Mesodermal cell (in vitro differentiated cells): ENCODE measurements at regions not wholly inside any gene's neighbourhood (a gene's known extent, or its start where the extent isn't known, plus 50 kb on each side); places are given as distances from the start of the nearest gene placed in this dataset.

Experiments
- H3K27ac ChIP-seq: 2 replicates; pipeline ENCODE4 v1.7.0; 2013; ENCODE audit warnings: mild to moderate bottlenecking, low read depth, low read length, moderate library complexity; ENCODE audit not compliant: severe bottlenecking
- H3K36me3 ChIP-seq: 2 replicates; pipeline ENCODE4 v1.7.1; 2013; ENCODE audit warnings: mild to moderate bottlenecking, low read length, moderate library complexity; ENCODE audit not compliant: control insufficient read depth, insufficient read depth
- H3K4me1 ChIP-seq: one replicate; pipeline ENCODE4 v1.7.1; 2013; ENCODE audit warnings: mild to moderate bottlenecking, low read length; ENCODE audit not compliant: insufficient read depth, control insufficient read depth, poor library complexity, severe bottlenecking
- H3K4me3 ChIP-seq: 2 replicates; pipeline ENCODE4 v1.7.0; 2013; ENCODE audit warnings: low read length, control low read depth, mild to moderate bottlenecking; ENCODE audit not compliant: insufficient read depth, poor library complexity, severe bottlenecking; ENCODE audit errors: extremely low read depth
- H3K9me3 ChIP-seq: 2 replicates; pipeline ENCODE4 v1.7.1; 2013; ENCODE audit warnings: mild to moderate bottlenecking, low read length, moderate library complexity; ENCODE audit not compliant: control insufficient read depth
- WGBS, 2 experiments: methylation state at CpG; one replicate each; pipeline ENCODE4 v1.1.5; 2013; ENCODE audit warnings: missing lambda C conversion rate in 2 of 2; ENCODE audit not compliant: insufficient coverage in 2 of 2; 5-methylcytosine and 5-hydroxymethylcytosine counted together

DNA sequence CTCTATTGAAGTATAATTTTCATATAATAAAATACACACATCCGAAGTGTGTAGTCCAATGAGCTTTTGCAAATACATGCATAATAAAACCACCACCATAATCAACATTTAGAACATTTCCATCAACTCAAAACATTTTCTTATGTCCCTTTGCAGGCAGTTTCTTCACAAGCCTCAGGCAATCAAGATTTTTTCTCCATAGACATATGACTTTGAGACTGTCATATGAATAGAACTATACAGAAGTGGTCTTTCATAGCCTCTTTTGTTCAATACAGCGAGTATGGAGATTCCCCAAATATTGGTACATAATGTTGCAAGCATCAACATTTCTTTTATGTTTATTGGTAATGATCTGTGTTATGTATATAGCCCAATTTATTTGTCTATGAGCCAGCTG lies 983.2 kb downstream of the CDH11 start:
- WGBS, 2 experiments = 86% methylated on average over 1 of the region's 2 CpGs; no CpG with 5 or more reads in 1 of the 2 experiments
- no peak overlapping the region for H3K27ac ChIP-seq
- no peak overlapping the region for H3K4me3 ChIP-seq
- H3K36me3 ChIP-seq = no peaks in the 10 kb centered on the region
- H3K9me3 ChIP-seq = no peaks in the 10 kb centered on the region
- no peaks in the 10 kb centered on the region for H3K4me1 ChIP-seq

DNA sequence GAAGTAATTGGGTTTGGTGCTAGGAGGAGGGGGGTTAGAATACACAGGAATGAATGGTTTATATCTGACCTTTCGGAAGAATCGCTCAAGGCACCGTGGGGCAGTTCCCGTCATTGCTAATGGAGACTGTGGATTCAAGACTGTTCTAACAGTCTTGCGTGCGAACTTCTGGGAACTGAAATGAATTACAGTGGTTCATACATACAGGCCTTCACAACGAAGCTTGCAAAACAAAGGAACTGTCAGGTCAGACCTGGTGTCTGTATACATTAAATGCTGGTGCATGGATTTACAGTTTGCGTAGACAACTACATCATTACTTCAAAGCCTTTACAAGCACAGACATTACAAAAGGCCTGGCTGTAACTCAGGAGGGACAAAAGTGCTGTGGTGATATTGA lies 983.9 kb downstream of the CDH11 start:
- H3K36me3 ChIP-seq = no peaks in the 10 kb centered on the region
- H3K9me3 ChIP-seq = no peaks in the 10 kb centered on the region
- no peak overlapping the region for H3K27ac ChIP-seq
- H3K4me3 ChIP-seq = no peak overlapping the region
- WGBS, 2 experiments = 87 to 92% methylated on average over 7 of the region's 8 CpGs
- H3K4me1 ChIP-seq = no peaks in the 10 kb centered on the region

DNA sequence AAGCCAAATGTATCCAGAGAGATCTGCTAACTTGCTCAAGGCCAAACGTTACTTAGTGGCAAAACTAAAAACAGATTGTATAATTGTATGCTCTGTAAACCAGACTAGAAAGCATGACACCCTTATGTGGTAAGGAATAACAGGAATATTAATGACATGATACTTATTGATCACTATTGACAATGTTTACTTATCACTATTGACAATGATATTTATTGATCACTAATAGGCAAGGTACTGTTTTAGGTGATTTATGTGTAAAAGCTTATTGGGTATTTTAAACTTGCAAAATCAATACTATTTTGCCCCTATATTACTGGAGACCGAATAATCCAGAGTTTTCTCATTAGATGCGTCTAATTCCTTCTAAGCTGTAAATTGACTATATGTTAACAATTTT lies 985.1 kb downstream of the CDH11 start:
- 80% methylated on average over 1 of the region's 3 CpGs; no CpG with 5 or more reads in 1 of the 2 experiments for WGBS, 2 experiments
- H3K36me3 ChIP-seq = no peaks in the 10 kb centered on the region
- no peaks in the 10 kb centered on the region for H3K9me3 ChIP-seq
- H3K27ac ChIP-seq = no peak overlapping the region
- no peak overlapping the region for H3K4me3 ChIP-seq
- H3K4me1 ChIP-seq = no peaks in the 10 kb centered on the region

DNA sequence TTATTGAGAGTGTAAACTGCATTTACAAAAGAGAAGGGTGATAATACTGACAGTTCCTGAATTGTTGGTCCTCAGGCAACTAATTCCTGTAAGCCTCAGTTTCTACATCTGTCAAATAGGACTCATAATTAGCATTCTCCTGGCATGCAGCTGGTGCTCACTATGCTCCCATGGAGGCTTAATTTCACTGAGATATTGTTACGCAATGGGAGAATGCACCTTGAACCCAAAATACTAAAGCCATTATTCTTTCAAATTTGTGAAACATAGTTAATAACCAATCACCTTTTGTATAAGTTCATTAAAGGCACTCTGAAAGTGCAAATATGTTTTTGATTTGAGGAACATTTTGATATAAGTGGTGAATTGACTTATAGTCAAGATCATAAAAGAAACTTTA lies 985.5 kb downstream of the CDH11 start:
- WGBS, 2 experiments = no CpG with 5 or more reads among the region's 1 CpG
- H3K27ac ChIP-seq = no peak overlapping the region
- H3K9me3 ChIP-seq = no peaks in the 10 kb centered on the region
- H3K4me1 ChIP-seq = no peaks in the 10 kb centered on the region
- H3K36me3 ChIP-seq = no peaks in the 10 kb centered on the region
- no peak overlapping the region for H3K4me3 ChIP-seq

DNA sequence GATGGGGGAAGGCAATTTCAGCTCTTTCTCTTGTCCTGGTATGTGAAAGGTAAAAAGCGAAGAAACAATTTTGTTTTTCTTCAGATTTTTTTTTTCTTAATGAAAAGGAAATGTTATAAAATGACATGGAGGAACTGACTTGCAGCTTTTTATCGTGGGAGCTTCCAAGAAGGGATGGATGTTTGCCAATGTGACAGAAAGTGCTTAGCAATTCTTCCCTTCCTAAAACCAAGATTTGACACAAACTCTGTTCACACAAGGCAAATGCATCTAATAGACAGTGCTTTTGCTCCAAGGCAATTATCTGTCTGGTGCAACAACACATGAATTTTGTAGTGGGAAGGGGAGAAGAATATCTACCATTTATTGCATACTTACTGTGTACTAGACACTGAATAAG lies 988.5 kb downstream of the CDH11 start:
- Histone ChIP-seq H3K36me3 (no peaks in the 10 kb centered on the region), H3K4me3 (no peak overlapping the region), H3K9me3 (no peaks in the 10 kb centered on the region), H3K27ac (no peak overlapping the region), H3K4me1 (no peaks in the 10 kb centered on the region)
- 83 to 100% methylated on average over 1 of the region's 2 CpGs for WGBS, 2 experiments

DNA sequence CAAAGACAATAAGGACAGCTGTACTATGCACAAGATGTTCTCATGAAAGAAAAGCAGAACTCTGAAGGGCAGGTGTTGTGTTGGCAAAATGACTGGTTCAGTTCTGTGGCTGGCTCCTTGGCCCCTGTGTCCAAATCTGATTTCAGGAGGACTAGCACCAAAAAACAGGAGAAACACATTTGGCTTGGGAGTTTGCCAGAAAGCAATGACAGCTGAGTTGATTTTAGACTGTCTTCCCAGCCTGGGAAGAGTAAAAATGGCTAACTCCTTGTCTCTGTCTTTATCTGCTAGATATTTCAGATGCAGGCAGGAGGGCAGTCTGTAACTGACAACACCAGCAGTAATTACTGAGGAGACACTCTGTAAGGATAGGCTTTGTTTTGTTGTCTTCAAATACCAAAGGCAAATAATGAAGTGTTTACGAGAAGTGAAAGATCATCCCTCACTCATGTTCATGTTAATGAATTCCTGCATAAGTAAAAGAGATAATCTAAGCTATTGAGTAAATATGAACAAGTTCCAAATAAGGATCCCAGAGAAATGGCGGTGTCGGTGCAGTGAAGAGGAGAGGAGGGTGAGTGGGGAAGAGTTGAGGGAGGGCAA lies 989.0 kb downstream of the CDH11 start:
- WGBS, 2 experiments = 39 to 50% methylated on average over 2 of the region's 3 CpGs
- no peaks in the 10 kb centered on the region for H3K9me3 ChIP-seq
- no peaks in the 10 kb centered on the region for H3K36me3 ChIP-seq
- H3K4me3 ChIP-seq = no peak overlapping the region
- H3K27ac ChIP-seq = no peak overlapping the region
- H3K4me1 ChIP-seq = no peaks in the 10 kb centered on the region

DNA sequence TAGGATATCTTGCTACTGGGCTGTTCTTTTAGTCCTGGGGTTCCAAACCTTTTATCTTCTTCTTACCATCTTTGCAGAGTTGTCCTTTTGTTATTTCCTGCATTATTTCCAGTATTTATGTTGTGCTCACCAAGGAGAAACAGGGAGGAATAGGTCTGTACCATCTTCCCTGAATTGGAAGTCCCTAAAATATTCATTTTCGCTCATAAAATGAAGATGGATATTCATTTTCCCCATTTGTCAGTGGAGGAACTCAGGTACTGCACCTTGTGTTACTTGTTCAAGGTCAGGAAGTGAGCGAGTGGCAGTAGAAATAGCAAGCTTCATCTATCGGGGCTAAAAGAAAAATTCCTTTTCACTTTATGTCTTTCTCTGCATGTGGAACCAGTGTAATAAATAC lies 989.7 kb downstream of the CDH11 start:
- WGBS, 2 experiments = no CpG with 5 or more reads among the region's 3 CpGs
- Histone ChIP-seq H3K36me3 (no peaks in the 10 kb centered on the region), H3K4me1 (no peaks in the 10 kb centered on the region), H3K9me3 (no peaks in the 10 kb centered on the region), H3K27ac (no peak overlapping the region), H3K4me3 (no peak overlapping the region)

DNA sequence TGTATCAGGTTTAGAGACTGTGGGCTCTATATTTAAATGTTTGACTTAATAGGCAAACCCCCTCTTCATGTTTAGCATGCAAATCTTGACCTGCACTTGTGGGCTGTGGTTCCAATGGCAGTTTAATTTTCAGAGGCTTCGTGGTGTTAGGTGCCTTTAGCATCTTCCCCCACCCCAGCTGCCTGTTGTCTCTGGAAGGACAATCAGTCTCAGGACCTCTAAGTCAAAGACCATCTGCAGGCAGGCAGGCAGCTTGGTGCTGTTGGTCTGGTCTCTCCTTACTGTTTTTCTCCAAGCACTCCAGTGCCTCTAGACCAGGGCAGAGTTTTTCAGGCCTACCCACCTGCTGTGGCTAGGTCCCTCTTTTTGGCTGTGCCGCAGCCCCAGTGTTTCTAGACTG lies 990.4 kb downstream of the CDH11 start:
- 67 to 90% methylated on average over 1 to 2 of the region's 2 CpGs for WGBS, 2 experiments
- Histone ChIP-seq H3K9me3 (no peaks in the 10 kb centered on the region), H3K4me3 (no peak overlapping the region), H3K4me1 (no peaks in the 10 kb centered on the region), H3K36me3 (no peaks in the 10 kb centered on the region), H3K27ac (no peak overlapping the region)

DNA sequence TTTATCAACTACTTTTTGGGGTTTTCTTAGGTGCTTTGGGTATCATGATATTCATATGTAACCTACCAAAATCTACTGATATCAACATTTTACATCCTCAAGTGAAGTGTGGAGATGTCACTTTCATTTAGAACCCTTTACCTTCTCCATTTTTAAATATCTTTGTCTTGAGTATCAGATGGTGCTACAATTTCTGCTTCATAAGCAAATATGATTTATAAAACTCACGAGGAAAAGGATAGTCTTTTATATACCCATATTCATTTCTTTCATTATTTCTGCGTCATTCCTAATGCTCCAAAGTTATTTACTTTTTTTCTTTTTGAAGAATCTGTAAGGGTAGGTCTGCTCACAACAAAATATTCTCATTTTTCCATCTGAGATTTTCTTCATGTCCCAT lies 991.7 kb downstream of the CDH11 start:
- Histone ChIP-seq H3K27ac (no peak overlapping the region), H3K36me3 (no peaks in the 10 kb centered on the region), H3K9me3 (no peaks in the 10 kb centered on the region), H3K4me3 (no peak overlapping the region), H3K4me1 (no peaks in the 10 kb centered on the region)
- WGBS, 2 experiments = no CpG with 5 or more reads among the region's 2 CpGs

DNA sequence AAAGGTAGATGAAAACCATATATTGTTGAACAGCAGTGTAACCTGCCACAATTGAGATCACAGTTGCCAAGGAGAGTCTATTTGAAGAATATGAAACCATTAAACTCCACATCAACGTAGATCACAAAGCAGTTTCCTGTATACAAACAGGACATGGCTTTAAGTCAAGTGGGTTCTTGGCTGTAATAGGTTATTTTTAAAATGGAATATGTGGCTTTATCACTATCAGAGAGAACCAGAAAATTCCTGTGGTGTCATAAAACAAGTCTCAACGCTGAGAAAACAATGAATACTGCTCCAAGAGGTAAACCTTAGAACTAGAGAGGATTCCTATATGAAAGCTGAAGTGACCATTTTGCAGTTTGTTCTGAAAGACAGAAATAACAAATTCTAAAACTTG lies 999.7 kb downstream of the CDH11 start:
- WGBS, 2 experiments = 88 to 100% methylated on average over 1 of the region's 2 CpGs
- Histone ChIP-seq H3K36me3 (no peaks in the 10 kb centered on the region), H3K4me1 (no peaks in the 10 kb centered on the region), H3K4me3 (no peak overlapping the region), H3K27ac (no peak overlapping the region), H3K9me3 (no peaks in the 10 kb centered on the region)

DNA sequence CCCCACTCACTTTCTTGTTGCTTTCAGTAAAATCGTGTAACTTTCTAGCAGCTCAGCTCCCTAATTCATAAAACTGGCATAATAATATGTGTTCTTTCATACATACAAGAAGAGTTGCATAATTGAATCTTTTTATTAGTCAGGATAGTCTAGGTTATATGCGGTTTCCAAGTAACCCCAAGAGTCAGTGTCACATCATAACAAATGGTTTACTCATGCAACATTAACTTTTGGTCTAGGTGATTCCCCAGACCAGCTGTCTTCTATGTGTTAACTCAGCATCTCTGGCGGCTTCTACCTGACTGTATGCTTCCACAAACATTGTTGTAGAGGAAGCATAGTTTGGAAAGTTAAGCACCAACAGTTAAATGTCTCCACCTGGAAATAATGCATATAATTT lies 1000.4 kb downstream of the CDH11 start:
- H3K4me1 ChIP-seq = no peaks in the 10 kb centered on the region
- H3K36me3 ChIP-seq = no peaks in the 10 kb centered on the region
- H3K4me3 ChIP-seq = no peak overlapping the region
- 80 to 100% methylated on average over 1 of the region's 3 CpGs for WGBS, 2 experiments
- H3K9me3 ChIP-seq = no peaks in the 10 kb centered on the region
- no peak overlapping the region for H3K27ac ChIP-seq
